ENCODE measurements at regions not wholly inside any gene's neighbourhood (a gene's known extent, or its start where the extent isn't known, plus 50 kb on each side); places are given as distances from the start of the nearest gene placed in this dataset.
"Not testable (repeated sequence)": the region's sequence is repeated elsewhere in the genome, so short reads cannot be mapped to it uniquely, and the experiment has no call there.

DNA sequence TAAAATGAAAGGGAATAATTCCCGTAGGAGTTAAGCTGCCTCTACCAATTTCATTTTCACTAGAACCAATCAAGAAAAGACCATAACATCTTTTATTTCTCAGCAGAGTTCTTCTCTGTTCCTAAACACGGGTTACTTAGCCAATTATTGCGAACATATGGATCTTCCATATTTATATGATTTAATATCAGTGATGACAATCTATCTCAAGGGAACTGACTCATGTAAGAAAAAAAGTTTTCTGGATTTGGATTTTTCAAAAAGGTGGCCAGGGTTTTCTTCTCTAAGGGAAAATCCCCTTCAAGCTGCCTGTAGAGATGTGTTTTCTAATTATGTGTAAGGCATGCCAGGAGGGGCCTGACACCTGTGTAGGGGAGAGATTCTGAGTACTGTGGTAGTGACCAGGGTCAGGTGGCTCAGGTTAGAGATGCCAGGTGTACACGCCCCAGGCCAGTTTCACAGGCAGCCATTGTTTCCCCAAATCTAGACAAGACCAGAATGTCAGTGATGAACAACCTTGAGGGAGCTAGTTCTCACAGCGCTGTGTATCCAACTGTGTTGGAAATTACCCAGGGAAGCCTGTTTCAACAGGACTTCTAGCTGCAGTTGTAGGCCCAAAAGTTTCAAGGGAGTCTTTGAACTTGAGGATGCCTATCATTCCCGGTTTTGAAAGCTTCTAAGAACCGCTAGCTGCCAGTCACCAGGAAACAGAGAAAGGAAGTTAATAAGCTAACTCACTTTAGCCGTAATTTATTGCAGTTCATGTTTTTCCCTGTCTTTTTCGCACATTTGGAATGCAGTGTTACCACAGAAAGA lies 572.5 kb upstream of the RGMB start:
- Histone ChIP-seq H3K9ac (ENCODE audit: low read depth, low read length) (no peak overlapping the region), H3K9me3 (ENCODE audit: insufficient read depth, low read depth, low read length) (no peaks in the 10 kb centered on the region), H3K4me1 (ENCODE audit: insufficient read depth, low read length) (no peaks in the 10 kb centered on the region), H3K36me3 (ENCODE audit: insufficient read depth, low read depth, low read length) (no peaks in the 10 kb centered on the region), H3K27ac (ENCODE audit: low read length) (no peak overlapping the region), H3K4me3 (ENCODE audit: low read length) (no peak overlapping the region), H3K27me3 (ENCODE audit: insufficient read depth, low read length) (no peaks in the 10 kb centered on the region)

DNA sequence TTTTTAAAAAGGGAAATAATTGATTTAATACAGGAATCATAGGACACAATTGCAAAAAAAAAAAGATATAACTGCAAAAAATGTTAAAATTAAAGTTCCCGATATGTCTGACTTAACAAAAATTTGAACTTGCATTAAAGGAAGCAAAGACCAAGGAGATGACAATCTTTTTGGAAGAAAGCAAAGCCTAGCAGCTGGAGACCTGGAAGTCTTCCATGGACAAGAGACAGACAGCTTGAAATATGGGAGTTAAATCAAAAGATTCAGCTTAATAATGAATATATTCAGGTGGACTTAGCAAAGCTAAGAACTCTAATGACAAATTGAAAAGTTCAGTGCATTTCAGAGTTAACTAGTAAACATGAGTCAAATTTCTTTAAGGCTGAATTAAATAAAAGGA lies 568.7 kb upstream of the RGMB start:
- H3K27me3 ChIP-seq (ENCODE audit: insufficient read depth, low read length): no peaks in the 10 kb centered on the region
- H3K36me3 ChIP-seq (ENCODE audit: insufficient read depth, low read depth, low read length): no peaks in the 10 kb centered on the region

DNA sequence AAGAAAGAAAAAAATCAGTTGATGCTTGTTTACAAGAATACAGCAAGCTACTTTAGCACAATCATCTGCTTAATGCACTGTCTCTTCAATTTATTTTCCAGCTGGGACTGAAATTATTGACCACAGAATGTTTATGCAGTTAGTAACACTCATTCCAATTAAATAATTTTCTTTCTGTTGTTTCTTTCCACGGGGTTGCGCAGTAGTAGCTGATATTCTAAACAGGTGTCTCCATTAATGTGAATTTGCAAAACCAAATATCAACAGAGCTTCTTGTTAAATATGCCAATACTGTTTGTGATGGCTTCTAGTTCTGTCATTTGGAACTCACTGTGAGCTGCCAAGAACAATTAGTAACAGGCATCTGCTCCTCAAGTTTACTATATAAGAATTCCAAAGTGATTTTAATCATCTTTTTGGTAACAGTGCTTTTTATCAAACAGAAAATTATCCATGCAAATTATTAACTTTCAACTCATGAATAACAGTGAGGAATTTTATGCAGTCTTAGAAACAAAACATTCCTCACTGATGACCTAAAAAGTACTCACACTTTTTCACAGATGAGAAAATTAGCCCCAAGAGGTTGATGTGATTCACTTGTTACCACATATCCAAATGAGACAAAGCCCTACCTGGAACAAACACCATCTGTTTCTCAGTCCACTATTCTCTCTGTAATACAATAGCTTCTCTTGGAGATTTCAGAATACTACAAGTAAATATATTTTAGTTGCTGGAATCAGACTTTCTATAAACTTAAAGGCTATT lies 567.6 kb upstream of the RGMB start:
- no peak overlapping the region for H3K9ac ChIP-seq (ENCODE audit: low read depth, low read length)
- no peak overlapping the region for H3K4me3 ChIP-seq (ENCODE audit: low read length)
- no peaks in the 10 kb centered on the region for H3K27me3 ChIP-seq (ENCODE audit: insufficient read depth, low read length)
- no peaks in the 10 kb centered on the region for H3K4me1 ChIP-seq (ENCODE audit: insufficient read depth, low read length)
- no peak overlapping the region for H3K27ac ChIP-seq (ENCODE audit: low read length)
- no peaks in the 10 kb centered on the region for H3K9me3 ChIP-seq (ENCODE audit: insufficient read depth, low read depth, low read length)
- H3K36me3 ChIP-seq (ENCODE audit: insufficient read depth, low read depth, low read length): no peaks in the 10 kb centered on the region

More for the DNA sequence above, 568.7 kb upstream of the RGMB start:
- Histone ChIP-seq H3K9ac (ENCODE audit: low read depth, low read length) (no peak overlapping the region), H3K4me3 (ENCODE audit: low read length) (no peak overlapping the region), H3K9me3 (ENCODE audit: insufficient read depth, low read depth, low read length) (no peaks in the 10 kb centered on the region), H3K27ac (ENCODE audit: low read length) (no peak overlapping the region), H3K4me1 (ENCODE audit: insufficient read depth, low read length) (no peaks in the 10 kb centered on the region)

DNA sequence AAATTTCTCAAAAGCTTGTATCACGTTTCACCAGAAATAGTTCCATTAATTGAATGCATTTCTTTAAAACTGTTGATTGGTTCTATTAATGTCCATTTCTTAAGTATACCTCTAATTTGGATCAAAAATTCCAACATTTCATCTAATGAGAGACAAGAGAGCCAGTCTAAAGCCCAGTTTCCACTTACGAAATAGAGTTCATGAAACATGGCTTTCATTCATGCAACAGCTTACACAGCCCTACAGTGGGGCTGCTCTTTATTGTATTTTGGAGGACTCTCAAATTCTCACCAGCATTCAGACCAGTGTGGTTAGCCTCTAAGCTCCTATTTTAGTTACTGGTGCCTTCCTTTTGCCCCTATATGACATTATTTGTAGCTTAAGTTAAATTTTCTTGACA lies 566.9 kb upstream of the RGMB start:
- H3K4me3 ChIP-seq (ENCODE audit: low read length): no peak overlapping the region

DNA sequence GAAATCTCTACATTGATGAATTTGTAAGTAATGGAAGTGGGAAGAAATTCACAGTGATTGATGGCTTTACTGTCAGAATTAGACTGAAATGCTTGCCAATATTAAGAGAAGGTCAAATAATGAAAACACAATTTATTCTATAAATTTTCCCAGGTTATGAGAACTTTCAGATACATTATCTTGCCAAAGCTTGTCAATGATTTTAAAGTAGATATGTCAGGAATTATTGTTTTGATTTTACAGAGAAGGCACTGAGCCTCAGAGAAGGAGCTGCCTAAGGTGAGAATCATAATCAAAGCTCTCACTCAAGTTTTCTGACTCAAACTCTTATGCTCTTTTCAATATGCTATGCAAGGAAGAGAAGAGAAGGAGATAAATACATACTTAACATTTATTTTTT lies 564.0 kb upstream of the RGMB start:
- H3K4me1 ChIP-seq (ENCODE audit: insufficient read depth, low read length): no peaks in the 10 kb centered on the region
- H3K9me3 ChIP-seq (ENCODE audit: insufficient read depth, low read depth, low read length): no peaks in the 10 kb centered on the region
- no peak overlapping the region for H3K27ac ChIP-seq (ENCODE audit: low read length)
- no peak overlapping the region for H3K9ac ChIP-seq (ENCODE audit: low read depth, low read length)
- H3K27me3 ChIP-seq (ENCODE audit: insufficient read depth, low read length): no peaks in the 10 kb centered on the region
- no peak overlapping the region for H3K4me3 ChIP-seq (ENCODE audit: low read length)
- no peaks in the 10 kb centered on the region for H3K36me3 ChIP-seq (ENCODE audit: insufficient read depth, low read depth, low read length)

More for the DNA sequence above, 566.9 kb upstream of the RGMB start:
- no peak overlapping the region for H3K27ac ChIP-seq (ENCODE audit: low read length)
- H3K36me3 ChIP-seq (ENCODE audit: insufficient read depth, low read depth, low read length): no peaks in the 10 kb centered on the region
- no peak overlapping the region for H3K9ac ChIP-seq (ENCODE audit: low read depth, low read length)
- H3K27me3 ChIP-seq (ENCODE audit: insufficient read depth, low read length): no peaks in the 10 kb centered on the region
- no peaks in the 10 kb centered on the region for H3K4me1 ChIP-seq (ENCODE audit: insufficient read depth, low read length)
- no peaks in the 10 kb centered on the region for H3K9me3 ChIP-seq (ENCODE audit: insufficient read depth, low read depth, low read length)

DNA sequence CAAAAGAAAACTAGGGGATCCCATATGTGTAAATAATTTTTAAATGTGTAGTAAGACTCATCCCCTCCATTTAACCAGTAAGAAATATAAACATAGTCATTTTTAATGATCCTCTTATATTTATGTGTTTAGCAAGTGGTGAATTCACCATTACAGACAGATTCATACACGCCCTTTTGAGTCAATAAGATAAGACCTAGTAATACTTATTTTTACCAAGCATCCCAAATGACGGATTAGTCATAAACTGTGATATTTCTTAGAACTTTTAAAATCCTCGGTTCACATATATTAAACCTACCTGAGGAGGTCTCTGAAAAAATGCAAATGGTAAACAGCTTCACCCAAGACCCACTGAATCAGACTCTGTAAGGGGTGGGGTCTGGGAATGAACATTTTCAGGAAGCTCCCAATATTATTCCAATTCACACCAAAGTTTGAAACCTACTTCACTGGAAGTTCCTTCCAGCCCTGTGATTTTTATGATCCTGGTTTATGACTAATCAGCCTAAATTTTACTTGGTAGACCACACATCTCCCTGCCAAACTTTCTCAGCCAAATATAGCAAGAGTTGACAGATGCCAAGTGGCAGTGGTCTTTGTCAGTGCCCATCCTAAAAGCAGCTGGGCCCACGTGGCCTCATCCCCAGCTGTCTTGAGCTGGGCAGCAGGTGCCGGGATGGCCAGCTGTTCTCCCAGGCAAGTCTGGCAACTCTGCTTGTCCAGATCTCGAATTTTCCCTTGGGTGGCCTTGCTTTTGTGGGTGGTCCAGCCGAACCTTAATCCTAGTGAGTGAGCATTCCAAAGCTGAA lies 559.0 kb upstream of the RGMB start:
- H3K9me3 ChIP-seq (ENCODE audit: insufficient read depth, low read depth, low read length): no peaks in the 10 kb centered on the region
- no peaks in the 10 kb centered on the region for H3K27me3 ChIP-seq (ENCODE audit: insufficient read depth, low read length)
- H3K27ac ChIP-seq (ENCODE audit: low read length): no peak overlapping the region
- H3K4me1 ChIP-seq (ENCODE audit: insufficient read depth, low read length): no peaks in the 10 kb centered on the region
- no peaks in the 10 kb centered on the region for H3K36me3 ChIP-seq (ENCODE audit: insufficient read depth, low read depth, low read length)
- H3K9ac ChIP-seq (ENCODE audit: low read depth, low read length): no peak overlapping the region
- no peak overlapping the region for H3K4me3 ChIP-seq (ENCODE audit: low read length)

DNA sequence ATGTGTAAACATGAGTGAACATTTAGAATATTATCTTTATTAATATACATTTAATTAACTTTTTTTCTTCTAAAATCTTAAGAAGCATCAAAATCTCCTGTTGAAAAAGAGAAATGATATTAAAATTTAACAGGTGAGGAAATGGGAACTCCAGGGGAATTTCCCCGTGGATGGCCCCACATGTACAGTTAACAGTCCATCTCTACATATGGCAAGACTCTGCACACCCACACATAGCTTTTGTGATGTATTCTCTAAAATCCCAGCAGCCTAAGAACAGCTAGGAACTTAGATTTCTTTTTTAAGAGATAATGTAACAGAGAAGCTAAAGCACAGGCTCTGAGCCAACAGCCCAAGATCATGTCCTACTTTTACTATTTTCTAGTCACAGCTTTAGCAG lies 556.3 kb upstream of the RGMB start:
- Histone ChIP-seq H3K9ac (ENCODE audit: low read depth, low read length) (no peak overlapping the region), H3K27ac (ENCODE audit: low read length) (no peak overlapping the region), H3K27me3 (ENCODE audit: insufficient read depth, low read length) (no peaks in the 10 kb centered on the region), H3K4me1 (ENCODE audit: insufficient read depth, low read length) (no peaks in the 10 kb centered on the region), H3K36me3 (ENCODE audit: insufficient read depth, low read depth, low read length) (no peaks in the 10 kb centered on the region), H3K4me3 (ENCODE audit: low read length) (no peak overlapping the region), H3K9me3 (ENCODE audit: insufficient read depth, low read depth, low read length) (no peaks in the 10 kb centered on the region)

DNA sequence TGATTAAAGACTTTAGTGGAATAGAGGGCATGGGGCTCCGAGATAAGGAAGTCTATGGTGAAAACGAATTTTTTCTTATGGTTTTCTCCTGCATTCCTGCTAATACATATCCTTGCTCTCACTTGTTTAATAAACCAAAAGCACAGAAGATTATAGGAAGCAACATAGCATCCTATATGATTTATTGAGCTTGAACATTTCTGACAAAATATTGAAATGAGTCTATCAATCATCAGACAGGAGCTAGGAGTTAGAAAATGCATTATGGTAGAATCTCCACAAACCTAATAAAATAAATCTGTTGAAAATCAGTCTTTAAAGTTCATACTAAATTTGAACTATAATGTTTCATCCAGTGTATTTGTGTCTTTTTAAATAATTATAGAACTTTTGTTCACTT lies 554.6 kb upstream of the RGMB start:
- Histone ChIP-seq H3K27ac (ENCODE audit: low read length) (no peak overlapping the region), H3K4me3 (ENCODE audit: low read length) (no peak overlapping the region), H3K27me3 (ENCODE audit: insufficient read depth, low read length) (no peaks in the 10 kb centered on the region), H3K4me1 (ENCODE audit: insufficient read depth, low read length) (no peaks in the 10 kb centered on the region), H3K9ac (ENCODE audit: low read depth, low read length) (no peak overlapping the region), H3K9me3 (ENCODE audit: insufficient read depth, low read depth, low read length) (no peaks in the 10 kb centered on the region), H3K36me3 (ENCODE audit: insufficient read depth, low read depth, low read length) (no peaks in the 10 kb centered on the region)

DNA sequence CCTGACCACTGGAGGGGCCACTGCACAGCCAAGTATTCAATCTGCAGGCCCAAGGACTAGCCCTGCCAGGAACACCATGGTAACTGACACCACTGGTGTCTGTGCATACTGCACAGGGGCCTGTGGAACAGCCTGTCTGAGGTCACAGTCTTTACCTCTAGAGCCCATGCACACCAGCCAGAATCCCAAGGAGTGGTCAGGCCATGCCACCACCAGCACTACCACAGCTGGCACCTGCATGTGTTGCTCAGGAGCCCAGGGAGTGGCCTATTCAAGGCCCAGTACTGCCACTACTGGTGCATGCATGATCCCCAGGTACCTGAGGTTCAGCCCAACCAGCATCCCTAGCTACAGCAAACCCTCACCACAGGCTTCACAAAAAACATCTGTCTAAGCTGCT lies 546.0 kb upstream of the RGMB start:
- H3K9me3 ChIP-seq (ENCODE audit: insufficient read depth, low read depth, low read length): peaks cover 21% of the 10 kb centered on the region
- no peak overlapping the region for H3K27ac ChIP-seq (ENCODE audit: low read length)
- H3K36me3 ChIP-seq (ENCODE audit: insufficient read depth, low read depth, low read length): no peaks in the 10 kb centered on the region
- no peaks in the 10 kb centered on the region for H3K27me3 ChIP-seq (ENCODE audit: insufficient read depth, low read length)
- no peak overlapping the region for H3K4me3 ChIP-seq (ENCODE audit: low read length)
- no peaks in the 10 kb centered on the region for H3K4me1 ChIP-seq (ENCODE audit: insufficient read depth, low read length)
- H3K9ac ChIP-seq (ENCODE audit: low read depth, low read length): no peak overlapping the region

DNA sequence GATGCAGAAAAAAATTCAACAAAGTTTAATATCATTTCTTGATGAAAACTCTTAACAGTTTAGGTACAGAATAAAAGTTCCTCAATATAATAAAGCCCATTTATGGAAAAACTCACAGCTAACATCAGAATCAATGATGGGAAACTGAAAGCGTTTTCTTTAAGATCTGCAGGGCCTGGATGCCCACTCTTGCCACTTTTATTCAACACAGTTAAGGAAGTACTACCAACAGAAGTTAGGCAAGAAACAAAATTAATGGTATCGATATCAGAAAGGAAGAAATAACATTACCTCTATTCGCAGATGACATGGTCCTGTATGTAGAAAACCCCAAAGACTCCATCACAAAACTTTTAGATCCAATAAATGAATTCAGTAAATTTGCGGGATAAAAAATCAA lies 542.4 kb upstream of the RGMB start:
- Histone ChIP-seq H3K9me3 (ENCODE audit: insufficient read depth, low read depth, low read length) (peaks cover 21% of the 10 kb centered on the region), H3K27me3 (ENCODE audit: insufficient read depth, low read length) (no peaks in the 10 kb centered on the region), H3K4me3 (ENCODE audit: low read length) (no peak overlapping the region), H3K4me1 (ENCODE audit: insufficient read depth, low read length) (no peaks in the 10 kb centered on the region), H3K9ac (ENCODE audit: low read depth, low read length) (no peak overlapping the region), H3K27ac (ENCODE audit: low read length) (no peak overlapping the region), H3K36me3 (ENCODE audit: insufficient read depth, low read depth, low read length) (no peaks in the 10 kb centered on the region)

DNA sequence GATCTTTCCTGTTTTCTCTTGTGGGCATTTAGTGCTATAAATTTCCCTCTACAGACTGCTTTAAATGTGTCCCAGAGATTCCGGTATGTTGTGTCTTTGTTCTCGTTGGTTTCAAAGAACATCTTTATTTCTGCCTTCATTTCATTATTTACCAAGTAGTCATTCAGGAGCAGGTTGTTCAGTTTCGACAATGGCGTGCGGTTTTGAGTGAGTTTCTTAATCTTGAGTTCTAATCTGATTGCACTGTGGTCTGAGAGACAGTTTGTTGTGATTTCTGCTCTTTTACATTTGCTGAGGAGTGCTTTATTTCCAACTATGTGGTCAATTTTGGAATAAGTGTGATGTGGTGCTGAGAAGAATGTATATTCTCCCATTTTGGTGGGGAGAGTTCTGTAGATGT lies 535.7 kb upstream of the RGMB start:
- H3K4me1 ChIP-seq (ENCODE audit: insufficient read depth, low read length); H3K27ac ChIP-seq (ENCODE audit: low read length); H3K9ac ChIP-seq (ENCODE audit: low read depth, low read length); H3K36me3 ChIP-seq (ENCODE audit: insufficient read depth, low read depth, low read length); H3K27me3 ChIP-seq (ENCODE audit: insufficient read depth, low read length); H3K4me3 ChIP-seq (ENCODE audit: low read length); H3K9me3 ChIP-seq (ENCODE audit: insufficient read depth, low read depth, low read length): not testable (repeated sequence)
